ENCODE measurements at regions not wholly inside any gene's neighbourhood (a gene's known extent, or its start where the extent isn't known, plus 50 kb on each side); places are given as distances from the start of the nearest gene placed in this dataset.

DNA sequence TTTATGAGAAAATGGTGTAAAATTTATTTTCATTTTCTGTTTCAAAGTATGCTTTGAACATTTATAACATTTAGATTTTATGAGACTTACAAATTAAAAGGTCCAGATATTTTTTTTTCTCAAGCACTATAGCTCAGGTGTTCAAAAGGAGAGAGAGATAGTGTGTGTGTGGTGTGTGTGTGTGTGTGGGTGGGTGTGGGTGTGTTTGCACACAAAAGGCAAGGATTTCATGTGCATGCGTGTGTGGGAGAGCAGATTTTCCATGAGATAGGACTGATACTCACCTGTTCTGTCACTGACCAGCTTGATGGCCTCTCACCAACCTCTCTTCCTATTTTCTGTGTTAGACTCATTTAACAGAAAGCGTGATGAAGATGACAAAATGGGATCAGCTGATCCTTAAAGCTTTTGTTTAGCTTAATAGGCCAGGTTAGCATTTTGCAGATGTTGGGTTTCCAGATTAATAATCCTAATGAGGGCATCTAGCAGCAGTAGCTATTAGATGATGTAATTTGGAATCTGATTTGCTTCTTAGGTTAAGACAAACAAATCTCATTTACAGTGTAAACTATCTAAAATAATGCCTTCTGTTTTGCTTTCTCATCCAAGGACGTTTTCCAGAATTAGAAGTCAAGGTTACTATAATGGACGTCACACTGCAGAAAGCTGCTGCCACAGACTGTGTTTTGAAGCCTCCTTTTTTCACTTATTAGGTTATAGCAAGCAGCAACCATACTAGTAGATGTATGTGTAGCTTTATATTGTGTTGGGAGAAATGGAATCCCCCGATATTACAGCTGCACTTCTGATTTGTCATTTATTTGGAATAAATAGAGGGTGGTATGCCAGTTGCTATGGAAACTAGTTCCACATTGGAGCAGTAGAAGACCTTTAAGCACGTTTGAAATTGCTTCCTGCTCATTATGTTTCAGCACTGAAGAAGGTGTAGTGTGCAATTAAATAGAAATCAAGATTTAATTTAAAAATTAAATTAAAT lies 355.6 kb downstream of the TAF11L14 start:
- TF ChIP-seq, protein P1, sequence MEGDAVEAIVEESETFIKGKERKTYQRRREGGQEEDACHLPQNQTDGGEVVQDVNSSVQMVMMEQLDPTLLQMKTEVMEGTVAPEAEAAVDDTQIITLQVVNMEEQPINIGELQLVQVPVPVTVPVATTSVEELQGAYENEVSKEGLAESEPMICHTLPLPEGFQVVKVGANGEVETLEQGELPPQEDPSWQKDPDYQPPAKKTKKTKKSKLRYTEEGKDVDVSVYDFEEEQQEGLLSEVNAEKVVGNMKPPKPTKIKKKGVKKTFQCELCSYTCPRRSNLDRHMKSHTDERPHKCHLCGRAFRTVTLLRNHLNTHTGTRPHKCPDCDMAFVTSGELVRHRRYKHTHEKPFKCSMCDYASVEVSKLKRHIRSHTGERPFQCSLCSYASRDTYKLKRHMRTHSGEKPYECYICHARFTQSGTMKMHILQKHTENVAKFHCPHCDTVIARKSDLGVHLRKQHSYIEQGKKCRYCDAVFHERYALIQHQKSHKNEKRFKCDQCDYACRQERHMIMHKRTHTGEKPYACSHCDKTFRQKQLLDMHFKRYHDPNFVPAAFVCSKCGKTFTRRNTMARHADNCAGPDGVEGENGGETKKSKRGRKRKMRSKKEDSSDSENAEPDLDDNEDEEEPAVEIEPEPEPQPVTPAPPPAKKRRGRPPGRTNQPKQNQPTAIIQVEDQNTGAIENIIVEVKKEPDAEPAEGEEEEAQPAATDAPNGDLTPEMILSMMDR (IDR thresholded peaks at IDR 0.05): no peak
- TF ChIP-seq POLR2A (IDR thresholded peaks at IDR 0.05): no peak

Measured in adrenal gland (tissue), 5 donors.